IMR-90 (cell line): ENCODE measurements at regions not wholly inside any gene's neighbourhood (a gene's known extent, or its start where the extent isn't known, plus 50 kb on each side); places are given as distances from the start of the nearest gene placed in this dataset.

Source experiments
- ATAC-seq: fragments of 200-7000 bp; cut with Tn5 transposase; 2 replicates; pipeline ENCODE4 v1.9.1; 2020; ENCODE audit warnings: low read depth, mild to moderate bottlenecking, moderate library complexity
- BruUV-seq: library from RNA; stranded (reverse); fragments of 400-500 nt; replicated peaks from 2 replicates; lab custom pipeline; 2021; lab: Mats Ljungman, UMichigan
- CTCF ChIA-PET: fragments of 300-600 bp; formaldehyde crosslinking; extraction: SDS; loops from one replicate; lab custom pipeline; 2021; ENCODE audit warnings: antibody characterized with exemption; lab: Yijun Ruan, JAX
- POLR2A ChIA-PET: fragments of 300-600 bp; sonication (Branson Sonifier 250); formaldehyde crosslinking; loops from one replicate; lab custom pipeline; 2022; ENCODE audit warnings: antibody characterized with exemption; ENCODE audit not compliant: unreplicated experiment; lab: Charles Lee
- DNase-seq: peaks from one replicate; pipeline ENCODE4 v3.0.0; 2013
- H2AFZ ChIP-seq: replicated peaks from 2 replicates; pipeline ENCODE3; 2013; ENCODE audit warnings: low read length, mild to moderate bottlenecking; ENCODE audit not compliant: poor library complexity
- H2AK5ac ChIP-seq: 2 replicates; pipeline ENCODE4 v1.6.1; 2013; ENCODE audit warnings: low read depth, low read length, inconsistent platforms
- H2AK9ac ChIP-seq: replicated peaks from 2 replicates; pipeline ENCODE3; 2013; ENCODE audit warnings: mild to moderate bottlenecking, low read depth, low read length, moderate library complexity; ENCODE audit not compliant: poor library complexity
- H2BK120ac ChIP-seq: 2 replicates; pipeline ENCODE4 v1.6.1; 2013; ENCODE audit warnings: low read depth, low read length, inconsistent platforms
- H2BK15ac ChIP-seq: 3 replicates; pipeline ENCODE4 v1.6.1; 2013; ENCODE audit warnings: low read depth, low read length, inconsistent platforms
- H2BK20ac ChIP-seq: 2 replicates; pipeline ENCODE4 v1.6.1; 2013; ENCODE audit warnings: low read depth, mild to moderate bottlenecking, inconsistent platforms, low read length, moderate library complexity
- H2BK5ac ChIP-seq: 2 replicates; pipeline ENCODE4 v1.6.1; 2013; ENCODE audit warnings: mild to moderate bottlenecking, low read depth, low read length, inconsistent platforms; ENCODE audit not compliant: poor library complexity, severe bottlenecking
- H3K14ac ChIP-seq: replicated peaks from 2 replicates; pipeline ENCODE4 v1.6.1; 2013; ENCODE audit warnings: low read depth, low read length, inconsistent platforms
- H3K18ac ChIP-seq: 2 replicates; pipeline ENCODE4 v1.6.1; 2013; ENCODE audit warnings: low read depth, low read length, control low read depth
- H3K23ac ChIP-seq: 2 replicates; pipeline ENCODE4 v1.6.1; 2013; ENCODE audit warnings: low read depth, low read length, inconsistent platforms
- H3K27ac ChIP-seq: 2 replicates; pipeline ENCODE4 v1.5.1; 2013; ENCODE audit warnings: mild to moderate bottlenecking, control low read depth, low read length; ENCODE audit not compliant: insufficient read depth
- H3K27me3 ChIP-seq: 2 replicates; pipeline ENCODE4 v1.6.1; 2013; ENCODE audit warnings: low read length; ENCODE audit not compliant: control insufficient read depth, insufficient read depth
- H3K36me3 ChIP-seq: 2 replicates; pipeline ENCODE4 v1.6.1; 2013; ENCODE audit warnings: low read length, mixed read lengths; ENCODE audit not compliant: control insufficient read depth, insufficient read depth
- H3K4ac ChIP-seq: 2 replicates; pipeline ENCODE4 v1.6.1; 2013; ENCODE audit warnings: low read depth, low read length, inconsistent platforms
- H3K4me1 ChIP-seq: 2 replicates; pipeline ENCODE4 v1.6.1; 2013; ENCODE audit warnings: low read length, mixed read lengths; ENCODE audit not compliant: control insufficient read depth, insufficient read depth
- H3K4me2 ChIP-seq: 2 replicates; pipeline ENCODE4 v1.6.1; 2013; ENCODE audit warnings: low read depth, mild to moderate bottlenecking, control low read depth, low read length, moderate library complexity
- H3K4me3 ChIP-seq: 2 replicates; pipeline ENCODE4 v1.5.1; 2013; ENCODE audit warnings: low read depth, mild to moderate bottlenecking, control low read depth, low read length, moderate library complexity; ENCODE audit not compliant: insufficient read depth
- H3K56ac ChIP-seq: 2 replicates; pipeline ENCODE4 v1.6.1; 2013; ENCODE audit warnings: low read length, inconsistent platforms; ENCODE audit not compliant: insufficient read depth; ENCODE audit errors: extremely low read depth
- H3K79me1 ChIP-seq, 2 experiments: 2 replicates each; pipeline ENCODE4 v1.6.1; 2013; ENCODE audit warnings: low read length in 2 of 2, inconsistent platforms in 1 of 2, low read depth in 1 of 2
- H3K9ac ChIP-seq: 2 replicates; pipeline ENCODE4 v1.6.1; 2013; ENCODE audit warnings: low read depth, low read length, control low read depth
- H3K9me1 ChIP-seq: 2 replicates; pipeline ENCODE4 v1.6.1; 2013; ENCODE audit warnings: low read length, inconsistent platforms; ENCODE audit not compliant: insufficient read depth
- H3K9me3 ChIP-seq: 2 replicates; pipeline ENCODE4 v1.6.1; 2013; ENCODE audit warnings: low read length; ENCODE audit not compliant: control insufficient read depth, insufficient read depth
- H4K20me1 ChIP-seq: 2 replicates; pipeline ENCODE4 v1.6.1; 2013; ENCODE audit warnings: low read length, inconsistent platforms; ENCODE audit not compliant: insufficient read depth
- H4K5ac ChIP-seq: 2 replicates; pipeline ENCODE4 v1.6.1; 2013; ENCODE audit warnings: mild to moderate bottlenecking, low read depth, low read length, control low read depth
- H4K8ac ChIP-seq, 2 experiments: 2 replicates each; pipeline ENCODE4 v1.6.1; 2013; ENCODE audit warnings: low read depth in 2 of 2, low read length in 2 of 2, control low read depth in 1 of 2, inconsistent platforms in 1 of 2
- H4K91ac ChIP-seq: 2 replicates; pipeline ENCODE4 v1.6.1; 2013; ENCODE audit warnings: low read depth, low read length, inconsistent platforms; ENCODE audit not compliant: insufficient read depth
- BHLHE40 ChIP-seq: fragments of 150-350 bp; IDR thresholded peaks from 2 replicates; pipeline ENCODE4 v1.6.1; 2016; ENCODE audit warnings: mild to moderate bottlenecking, low read depth, low read length
- CEBPB ChIP-seq: IDR thresholded peaks from 2 replicates; pipeline ENCODE4 v1.6.1; 2012; ENCODE audit warnings: low read depth, low read length, improper control_type of control experiment
- CHD1 ChIP-seq: IDR thresholded peaks from 2 replicates; pipeline ENCODE4 v1.6.1; 2012; ENCODE audit warnings: low read depth, low read length, improper control_type of control experiment
- CTCF ChIP-seq: conservative IDR thresholded peaks from 2 replicates; pipeline ENCODE4 v1.5.1; 2012; ENCODE audit warnings: mild to moderate bottlenecking, low read depth, low read length, improper control_type of control experiment
- ELK1 ChIP-seq: fragments of 150-350 bp; IDR thresholded peaks from 2 replicates; pipeline ENCODE4 v1.6.1; 2016; ENCODE audit warnings: low read depth, mild to moderate bottlenecking, low read length, moderate library complexity, borderline replicate concordance
- FOS ChIP-seq: fragments of 150-350 bp; IDR thresholded peaks from 2 replicates; pipeline ENCODE4 v1.6.1; 2016; ENCODE audit warnings: low read depth, low read length
- MAFK ChIP-seq: IDR thresholded peaks from 2 replicates; pipeline ENCODE4 v1.6.1; 2012; ENCODE audit warnings: low read depth, low read length, improper control_type of control experiment
- MAZ ChIP-seq: IDR thresholded peaks from 2 replicates; pipeline ENCODE4 v1.6.1; 2012; ENCODE audit warnings: low read depth, mild to moderate bottlenecking, low read length, improper control_type of control experiment, moderate library complexity, borderline replicate concordance
- MXI1 ChIP-seq: IDR thresholded peaks from 2 replicates; pipeline ENCODE4 v1.6.1; 2012; ENCODE audit warnings: low read depth, mild to moderate bottlenecking, low read length, moderate library complexity, borderline replicate concordance
- POLR2A ChIP-seq: IDR thresholded peaks from 2 replicates; pipeline ENCODE4 v1.6.1; 2012; ENCODE audit warnings: mild to moderate bottlenecking, low read depth, low read length
- RAD21 ChIP-seq: IDR thresholded peaks from 2 replicates; pipeline ENCODE4 v1.6.1; 2012; ENCODE audit warnings: low read length, improper control_type of control experiment
- RCOR1 ChIP-seq: IDR thresholded peaks from 2 replicates; pipeline ENCODE4 v1.6.1; 2012; ENCODE audit warnings: mild to moderate bottlenecking, low read length, improper control_type of control experiment; ENCODE audit not compliant: insufficient replicate concordance
- RFX5 ChIP-seq: IDR thresholded peaks from 2 replicates; pipeline ENCODE4 v1.8.0; 2012; ENCODE audit warnings: low read depth, mild to moderate bottlenecking, low read length, moderate library complexity
- SMC3 ChIP-seq: fragments of 150-350 bp; IDR thresholded peaks from 2 replicates; pipeline ENCODE4 v1.6.1; 2016; ENCODE audit warnings: low read depth, mild to moderate bottlenecking, antibody characterized with exemption, low read length, moderate library complexity
- USF2 ChIP-seq: fragments of 150-350 bp; IDR thresholded peaks from 2 replicates; pipeline ENCODE4 v1.6.1; 2017; ENCODE audit warnings: mild to moderate bottlenecking, antibody characterized with exemption, low read length, low read depth
- WGBS, 2 experiments: methylation state at CpG; one replicate each; pipeline versions ENCODE4 v1.1.5 to v1.1.7; 2013; ENCODE audit warnings: missing lambda C conversion rate in 2 of 2; ENCODE audit not compliant: insufficient read length in 1 of 2; ENCODE audit errors: extremely low coverage in 2 of 2; 5-methylcytosine and 5-hydroxymethylcytosine counted together
- dilution Hi-C: fragments of 300-500 bp; cut with HindIII; formaldehyde crosslinking; loops from one replicate; pipeline ENCODE4 v1.14.3; 2018; ENCODE audit warnings: low sequenced_read_pairs; ENCODE audit not compliant: unreplicated experiment
- in situ Hi-C: fragments of 300-500 bp; cut with MboI; formaldehyde crosslinking; loops from 3 replicates; pipeline ENCODE4 v1.14.3; 2019; ENCODE audit warnings: low sequenced_read_pairs, inconsistent platforms, mixed read lengths
- intact Hi-C: fragments of 100-400 bp; cut with micrococcal nuclease; formaldehyde crosslinking; loops from 2 replicates; pipeline ENCODE4 v1.10.0; 2022

- ChIA-PET POLR2A (no interaction called here), CTCF (no interaction called here)
- H2BK20ac ChIP-seq, result no peak overlapping the region
- no CpG with 5 or more reads among the region's 1 CpG for WGBS, 2 experiments
- no peak overlapping the region for H4K91ac ChIP-seq
- no peak for ATAC-seq
- H3K79me1 ChIP-seq, result no peaks in the 10 kb centered on the region
- no peaks in the 10 kb centered on the region for H4K20me1 ChIP-seq
- TF ChIP-seq ELK1 (no peak), SMC3 (no peak), CHD1 (no peak), RAD21 (no peak), MAFK (no peak), MAZ (no peak), CTCF (no peak), RCOR1 (no peak), MXI1 (no peak), CEBPB (no peak), USF2 (no peak), FOS (no peak), BHLHE40 (no peak), RFX5 (no peak), POLR2A (no peak)
- intact Hi-C loops (no loop called here), in situ Hi-C loops (no loop called here), dilution Hi-C loops (no loop called here)
- no peak overlapping the region for H2AFZ ChIP-seq
- H2BK15ac ChIP-seq, result no peak overlapping the region
- no peak overlapping the region for H2BK120ac ChIP-seq
- no peak overlapping the region for H2BK5ac ChIP-seq
- no peak for DNase-seq
- H2AK5ac ChIP-seq, result no peak overlapping the region
- H3K4ac ChIP-seq, result no peak overlapping the region
- peaks cover 12% of the 10 kb centered on the region for H3K9me3 ChIP-seq
- no peaks in the 10 kb centered on the region for H3K36me3 ChIP-seq
- H3K18ac ChIP-seq, result no peak overlapping the region
- H3K9me1 ChIP-seq, result no peaks in the 10 kb centered on the region
- H4K8ac ChIP-seq, result no peak overlapping the region
- H3K56ac ChIP-seq, result no peak overlapping the region
- H3K4me1 ChIP-seq, result no peaks in the 10 kb centered on the region
- H3K9ac ChIP-seq, result no peak overlapping the region
- H3K14ac ChIP-seq, result no peak overlapping the region
- H3K27me3 ChIP-seq, result no peaks in the 10 kb centered on the region
- H3K4me3 ChIP-seq, result no peak overlapping the region
- H2AK9ac ChIP-seq, result no peak overlapping the region
- no peak overlapping the region for H3K4me2 ChIP-seq
- no peak overlapping the region for H3K27ac ChIP-seq
- no TSS peak for BruUV-seq
- H3K23ac ChIP-seq, result no peak overlapping the region
- H4K5ac ChIP-seq, result no peak overlapping the region
Observed at GRCh38 chr9:1709347-1709746, 305.8 kb upstream of the SMARCA2 start.
